ENCODE measurements at regions not wholly inside any gene's neighbourhood (a gene's known extent, or its start where the extent isn't known, plus 50 kb on each side); places are given as distances from the start of the nearest gene placed in this dataset.
A peak's percentile ranks its signal among the peaks of the same experiment; 100 is the strongest.
"Not testable (repeated sequence)": the region's sequence is repeated elsewhere in the genome, so short reads cannot be mapped to it uniquely, and the experiment has no call there.

- peak; percentile 53 to 59 for DNase-seq
Measured at GRCh38 chr10:62594093-62594520, 210.4 kb upstream of the ADO start.

- DNase-seq, result no peak
Measured at GRCh38 chr10:62597226-62597625, 207.3 kb upstream of the ADO start.

GRCh38 chr10:62599161-62599560 is 205.4 kb upstream of the ADO start:
- no peak for DNase-seq

GRCh38 chr10:62606551-62606950 is 198.0 kb upstream of the ADO start:
- not testable (repeated sequence) for DNase-seq

GRCh38 chr10:62608189-62608875 is 196.2 kb upstream of the ADO start:
- not testable (repeated sequence) for DNase-seq

- peak; percentile 78 to 83 for DNase-seq
Measured at GRCh38 chr10:62610649-62611229, 193.8 kb upstream of the ADO start.

GRCh38 chr10:62613424-62613823 is 191.1 kb upstream of the ADO start:
- DNase-seq, result no peak

- DNase-seq, result no peak
Measured at GRCh38 chr10:62613859-62614258, 190.7 kb upstream of the ADO start.

GRCh38 chr10:62614389-62615157 is 189.9 kb upstream of the ADO start:
- peak in 1 of 2 donors; percentile 16 for DNase-seq

- no peak for DNase-seq
Measured at GRCh38 chr10:62616885-62617590, 187.5 kb upstream of the ADO start.

- no peak for DNase-seq
Measured at GRCh38 chr10:62617652-62618051, 186.9 kb upstream of the ADO start.

GRCh38 chr10:62618054-62618453 is 186.5 kb upstream of the ADO start:
- DNase-seq, result no peak

- peak in 1 of 2 donors; percentile 49 for DNase-seq
Measured at GRCh38 chr10:62618576-62619412, 185.7 kb upstream of the ADO start.

- DNase-seq, result no peak
Measured at GRCh38 chr10:62619413-62619738, 185.1 kb upstream of the ADO start.

GRCh38 chr10:62620491-62620890 is 184.0 kb upstream of the ADO start:
- DNase-seq, result peak in 1 of 2 donors; percentile 49

- DNase-seq, result no peak
Measured at GRCh38 chr10:62623223-62623622, 181.3 kb upstream of the ADO start.

- DNase-seq, result no peak
Measured at GRCh38 chr10:62625484-62625883, 179.0 kb upstream of the ADO start.

- DNase-seq, result no peak
Measured at GRCh38 chr10:62626079-62626478, 178.4 kb upstream of the ADO start.

- DNase-seq, result no peak
Measured at GRCh38 chr10:62626817-62627216, 177.7 kb upstream of the ADO start.

- DNase-seq, result no peak
Measured at GRCh38 chr10:62627983-62628382, 176.5 kb upstream of the ADO start.

- no peak for DNase-seq
Measured at GRCh38 chr10:62631241-62631640, 173.3 kb upstream of the ADO start.

GRCh38 chr10:62632071-62632809 is 172.3 kb upstream of the ADO start:
- peak; percentile 75 for DNase-seq
